Natural killer cell (primary cell): ENCODE measurements at regions not wholly inside any gene's neighbourhood (a gene's known extent, or its start where the extent isn't known, plus 50 kb on each side); places are given as distances from the start of the nearest gene placed in this dataset.

ENCODE experiments used
- ATAC-seq, 3 donors: fragments of 150-1000 bp in 2 of 3; fragments of 200-7000 bp in 1 of 3; cut with Tn5 transposase; 1 replicate in 1 of 3; 2 replicates in 2 of 3; pipeline ENCODE4 v1.10.0; 2021; ENCODE audit warnings: mild to moderate bottlenecking in 2 of 3, moderate library complexity in 2 of 3
- DNase-seq, 2 donors: peaks; one replicate each; pipeline versions ENCODE4 v3.0.0 to v3.0.0-alpha.2; 2013 to 2021; ENCODE audit warnings: mixed read lengths in 1 of 2
- H3K27ac ChIP-seq: one replicate; pipeline ENCODE4 v1.5.1; 2013; ENCODE audit warnings: mild to moderate bottlenecking, low read length
- H3K27me3 ChIP-seq: one replicate; pipeline ENCODE4 v1.6.1; 2013; ENCODE audit warnings: low read length; ENCODE audit not compliant: control insufficient read depth, insufficient read depth
- H3K36me3 ChIP-seq: one replicate; pipeline ENCODE4 v1.6.1; 2013; ENCODE audit warnings: low read length; ENCODE audit not compliant: control insufficient read depth, insufficient read depth
- H3K4me1 ChIP-seq: one replicate; pipeline ENCODE4 v1.6.1; 2013; ENCODE audit warnings: low read length; ENCODE audit not compliant: control insufficient read depth, insufficient read depth
- H3K4me3 ChIP-seq: one replicate; pipeline ENCODE4 v1.5.1; 2013; ENCODE audit warnings: low read length
- H3K9me3 ChIP-seq: one replicate; pipeline ENCODE4 v1.6.1; 2013; ENCODE audit warnings: low read length; ENCODE audit not compliant: control insufficient read depth, insufficient read depth
- H3K27ac Mint-ChIP-seq, 2 donors: one replicate each; pipeline ENCODE4 v1.8.0; 2022; ENCODE audit warnings: mild to moderate bottlenecking in 2 of 2, mixed read lengths in 2 of 2, moderate library complexity in 1 of 2
- H3K27me3 Mint-ChIP-seq, 2 donors: one replicate each; pipeline ENCODE4 v1.8.0; 2022; ENCODE audit warnings: low read depth in 2 of 2, mixed read lengths in 2 of 2
- H3K36me3 Mint-ChIP-seq: one replicate; pipeline ENCODE4 v1.8.0; 2022; ENCODE audit warnings: mixed read lengths
- H3K4me1 Mint-ChIP-seq, 2 donors: one replicate each; pipeline ENCODE4 v1.8.0; 2022; ENCODE audit warnings: mixed read lengths in 2 of 2
- H3K4me3 Mint-ChIP-seq: one replicate; pipeline ENCODE4 v1.8.0; 2022; ENCODE audit warnings: mild to moderate bottlenecking, moderate library complexity, mixed read lengths
- H3K9me3 Mint-ChIP-seq, 2 donors: one replicate each; pipeline ENCODE4 v1.8.0; 2022; ENCODE audit warnings: mixed read lengths in 2 of 2
- WGBS: methylation state at CpG from one replicate; pipeline ENCODE4 v1.1.7; 2013; ENCODE audit warnings: missing lambda C conversion rate; ENCODE audit not compliant: insufficient coverage; 5-methylcytosine and 5-hydroxymethylcytosine counted together
- intact Hi-C: fragments of 100-400 bp; cut with micrococcal nuclease; formaldehyde crosslinking; loops from one replicate; pipeline ENCODE4 v1.14.2; 2022
- TF ChIP-seq, protein P1 (sequence below): fragments of 200-600 bp; IDR thresholded peaks from one replicate; pipeline ENCODE4 v1.8.0; 2022; ENCODE audit warnings: antibody characterized with exemption

GRCh38 chr4:111108153-111108552, 485.3 kb upstream of the PITX2 start:
- Mint-ChIP-seq H3K9me3 (peaks cover 5 to 13% of the 10 kb centered on the region in 2 donors), H3K36me3 (no peaks in the 10 kb centered on the region), H3K4me3 (no peak overlapping the region), H3K4me1 (no peaks in the 10 kb centered on the region), H3K27me3 (no peaks in the 10 kb centered on the region), H3K27ac (no peak overlapping the region)
- intact Hi-C loops: no loop called here
- Histone ChIP-seq H3K4me1 (no peaks in the 10 kb centered on the region), H3K9me3 (peaks cover 3% of the 10 kb centered on the region), H3K27me3 (no peaks in the 10 kb centered on the region), H3K4me3 (no peak overlapping the region), H3K36me3 (no peaks in the 10 kb centered on the region), H3K27ac (no peak overlapping the region)
- ATAC-seq (no peak), DNase-seq (no peak)
- WGBS: 36% methylated on average over 1 of the region's 1 CpG
- TF ChIP-seq, protein P1, sequence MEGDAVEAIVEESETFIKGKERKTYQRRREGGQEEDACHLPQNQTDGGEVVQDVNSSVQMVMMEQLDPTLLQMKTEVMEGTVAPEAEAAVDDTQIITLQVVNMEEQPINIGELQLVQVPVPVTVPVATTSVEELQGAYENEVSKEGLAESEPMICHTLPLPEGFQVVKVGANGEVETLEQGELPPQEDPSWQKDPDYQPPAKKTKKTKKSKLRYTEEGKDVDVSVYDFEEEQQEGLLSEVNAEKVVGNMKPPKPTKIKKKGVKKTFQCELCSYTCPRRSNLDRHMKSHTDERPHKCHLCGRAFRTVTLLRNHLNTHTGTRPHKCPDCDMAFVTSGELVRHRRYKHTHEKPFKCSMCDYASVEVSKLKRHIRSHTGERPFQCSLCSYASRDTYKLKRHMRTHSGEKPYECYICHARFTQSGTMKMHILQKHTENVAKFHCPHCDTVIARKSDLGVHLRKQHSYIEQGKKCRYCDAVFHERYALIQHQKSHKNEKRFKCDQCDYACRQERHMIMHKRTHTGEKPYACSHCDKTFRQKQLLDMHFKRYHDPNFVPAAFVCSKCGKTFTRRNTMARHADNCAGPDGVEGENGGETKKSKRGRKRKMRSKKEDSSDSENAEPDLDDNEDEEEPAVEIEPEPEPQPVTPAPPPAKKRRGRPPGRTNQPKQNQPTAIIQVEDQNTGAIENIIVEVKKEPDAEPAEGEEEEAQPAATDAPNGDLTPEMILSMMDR: no peak

DNA sequence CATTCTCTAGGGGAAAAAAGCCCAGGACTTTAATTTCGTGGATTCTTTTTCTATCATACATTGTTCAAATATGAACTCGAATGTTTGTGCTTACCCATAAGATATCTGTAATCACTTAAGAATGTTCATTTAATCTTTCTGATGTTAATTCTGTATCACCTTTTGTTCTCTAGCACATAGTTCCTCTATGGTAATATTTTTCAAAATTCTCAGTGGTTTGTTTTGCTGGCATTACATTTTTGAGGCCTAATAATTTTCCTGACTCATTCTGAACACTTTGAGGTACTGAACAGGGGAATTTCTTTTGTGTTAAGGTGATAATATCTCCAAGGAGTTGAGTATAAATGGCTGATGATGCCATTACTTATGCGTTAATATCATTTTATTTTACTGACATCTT, 490.7 kb upstream of the PITX2 start:
- intact Hi-C loops: no loop called here
- H3K4me3 ChIP-seq: no peak overlapping the region
- TF ChIP-seq, protein P1: no peak
- H3K4me1 Mint-ChIP-seq: no peaks in the 10 kb centered on the region
- H3K9me3 Mint-ChIP-seq: peaks cover 7 to 17% of the 10 kb centered on the region in 2 donors
- no peak overlapping the region for H3K27ac Mint-ChIP-seq
- DNase-seq: no peak
- no peaks in the 10 kb centered on the region for H3K36me3 Mint-ChIP-seq
- no peaks in the 10 kb centered on the region for H3K36me3 ChIP-seq
- no peak overlapping the region for H3K4me3 Mint-ChIP-seq
- no peaks in the 10 kb centered on the region for H3K4me1 ChIP-seq
- WGBS: 100% methylated on average over 1 of the region's 3 CpGs
- no peaks in the 10 kb centered on the region for H3K27me3 ChIP-seq
- no peaks in the 10 kb centered on the region for H3K27me3 Mint-ChIP-seq
- H3K27ac ChIP-seq: no peak overlapping the region
- H3K9me3 ChIP-seq: peaks cover 3% of the 10 kb centered on the region
- no peak for ATAC-seq

DNA sequence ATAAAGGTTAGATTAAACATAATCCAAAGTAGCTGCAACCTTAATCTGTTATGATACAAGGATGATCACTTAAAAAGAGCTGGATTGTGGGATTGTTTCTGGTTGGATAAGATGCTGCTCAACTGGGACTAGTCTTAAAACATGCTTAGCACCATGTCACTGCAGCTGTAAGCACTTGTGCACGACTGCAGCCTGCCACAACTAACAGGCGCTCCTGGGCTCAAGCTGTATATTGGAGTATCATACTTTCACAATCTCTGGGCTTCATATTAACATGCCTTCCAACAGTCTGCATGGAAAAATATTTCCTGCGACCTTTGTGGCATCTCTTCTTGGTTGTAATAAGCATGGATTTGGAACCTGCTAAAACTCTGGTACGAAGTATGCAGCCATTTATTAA, 493.0 kb upstream of the PITX2 start:
- Histone ChIP-seq H3K4me3 (no peak overlapping the region), H3K27ac (no peak overlapping the region), H3K27me3 (no peaks in the 10 kb centered on the region), H3K9me3 (no peaks in the 10 kb centered on the region), H3K4me1 (no peaks in the 10 kb centered on the region), H3K36me3 (no peaks in the 10 kb centered on the region)
- TF ChIP-seq, protein P1: no peak
- intact Hi-C loops: no loop called here
- H3K27me3 Mint-ChIP-seq: no peaks in the 10 kb centered on the region
- DNase-seq (no peak), ATAC-seq (no peak)
- WGBS: 81% methylated on average over 3 of the region's 4 CpGs
- peaks cover 11 to 15% of the 10 kb centered on the region in 2 donors for H3K9me3 Mint-ChIP-seq
- no peaks in the 10 kb centered on the region for H3K36me3 Mint-ChIP-seq
- H3K4me3 Mint-ChIP-seq: no peak overlapping the region
- no peak overlapping the region for H3K27ac Mint-ChIP-seq
- H3K4me1 Mint-ChIP-seq: no peaks in the 10 kb centered on the region

- Histone ChIP-seq H3K9me3 (no peaks in the 10 kb centered on the region), H3K27ac (no peak overlapping the region), H3K4me3 (no peak overlapping the region), H3K4me1 (no peaks in the 10 kb centered on the region), H3K27me3 (no peaks in the 10 kb centered on the region), H3K36me3 (no peaks in the 10 kb centered on the region)
- Mint-ChIP-seq H3K27ac (no peak overlapping the region), H3K4me1 (no peaks in the 10 kb centered on the region), H3K4me3 (no peak overlapping the region), H3K9me3 (peaks cover 11 to 14% of the 10 kb centered on the region in 2 donors), H3K27me3 (no peaks in the 10 kb centered on the region), H3K36me3 (no peaks in the 10 kb centered on the region)
- intact Hi-C loops: no loop called here
- DNase-seq (no peak), ATAC-seq (no peak)
- TF ChIP-seq, protein P1: no peak
Observed at GRCh38 chr4:111120191-111120590, 497.3 kb upstream of the PITX2 start.
